ENCODE measurements at regions not wholly inside any gene's neighbourhood (a gene's known extent, or its start where the extent isn't known, plus 50 kb on each side); places are given as distances from the start of the nearest gene placed in this dataset.

DNA sequence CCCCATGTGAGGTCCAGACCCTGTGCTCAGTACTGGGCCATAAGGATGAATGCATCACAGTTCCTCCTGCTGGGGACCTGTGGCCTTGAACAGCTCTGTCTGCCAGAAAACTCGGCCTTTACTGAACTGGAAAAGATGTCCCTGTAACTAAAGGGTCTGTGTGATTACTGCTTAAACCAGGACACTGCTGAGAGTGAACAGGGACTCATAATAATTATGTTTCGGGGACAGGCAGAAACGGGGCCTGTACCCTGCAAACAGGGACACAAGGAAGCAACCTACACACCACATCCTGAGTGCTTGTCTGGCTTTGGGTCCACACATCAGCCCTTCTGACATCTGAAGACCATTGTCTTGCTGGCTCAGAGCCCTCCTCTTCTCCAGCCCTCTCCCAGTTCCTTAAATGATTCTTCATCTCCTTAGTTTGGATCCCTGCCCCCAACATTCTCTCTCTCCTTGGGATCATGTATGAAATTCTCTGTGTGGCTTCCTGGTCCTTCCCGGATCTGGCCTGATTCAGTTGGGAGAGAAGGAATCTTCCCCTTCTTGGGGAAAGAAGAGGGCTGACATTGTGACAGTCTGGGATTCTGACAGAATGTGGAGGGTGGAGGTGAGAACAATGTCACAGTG lies 248.0 kb downstream of the MYCN start:
- TF ChIP-seq, protein P1, sequence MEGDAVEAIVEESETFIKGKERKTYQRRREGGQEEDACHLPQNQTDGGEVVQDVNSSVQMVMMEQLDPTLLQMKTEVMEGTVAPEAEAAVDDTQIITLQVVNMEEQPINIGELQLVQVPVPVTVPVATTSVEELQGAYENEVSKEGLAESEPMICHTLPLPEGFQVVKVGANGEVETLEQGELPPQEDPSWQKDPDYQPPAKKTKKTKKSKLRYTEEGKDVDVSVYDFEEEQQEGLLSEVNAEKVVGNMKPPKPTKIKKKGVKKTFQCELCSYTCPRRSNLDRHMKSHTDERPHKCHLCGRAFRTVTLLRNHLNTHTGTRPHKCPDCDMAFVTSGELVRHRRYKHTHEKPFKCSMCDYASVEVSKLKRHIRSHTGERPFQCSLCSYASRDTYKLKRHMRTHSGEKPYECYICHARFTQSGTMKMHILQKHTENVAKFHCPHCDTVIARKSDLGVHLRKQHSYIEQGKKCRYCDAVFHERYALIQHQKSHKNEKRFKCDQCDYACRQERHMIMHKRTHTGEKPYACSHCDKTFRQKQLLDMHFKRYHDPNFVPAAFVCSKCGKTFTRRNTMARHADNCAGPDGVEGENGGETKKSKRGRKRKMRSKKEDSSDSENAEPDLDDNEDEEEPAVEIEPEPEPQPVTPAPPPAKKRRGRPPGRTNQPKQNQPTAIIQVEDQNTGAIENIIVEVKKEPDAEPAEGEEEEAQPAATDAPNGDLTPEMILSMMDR (IDR thresholded peaks at IDR 0.05; ENCODE audit: insufficient read depth, low read depth, low read length) = no peak
- no peak overlapping the region for H3K4me3 ChIP-seq (ENCODE audit: low read depth, low read length)
- no peak for DNase-seq (ENCODE audit: low read depth)

DNA sequence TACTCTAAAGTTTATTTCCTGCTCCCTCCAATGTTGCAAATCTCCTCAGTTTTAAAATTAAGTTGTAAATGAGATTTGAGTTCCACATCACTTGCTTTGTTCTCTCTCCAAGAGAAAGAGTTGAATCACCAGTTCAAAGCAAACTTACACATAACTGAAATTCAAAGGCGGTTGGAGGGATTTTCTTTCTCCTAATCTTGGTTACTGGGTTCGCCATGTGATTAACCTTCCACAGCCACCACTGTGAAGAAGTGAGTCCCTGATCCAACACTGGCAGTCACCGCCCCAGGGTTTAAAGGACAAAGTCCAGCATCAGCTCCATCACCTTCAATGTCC lies 247.1 kb downstream of the MYCN start:
- DNase-seq (ENCODE audit: low read depth) = no peak
- TF ChIP-seq, protein P1 (IDR thresholded peaks at IDR 0.05; ENCODE audit: insufficient read depth, low read depth, low read length) = no peak
- no peak overlapping the region for H3K4me3 ChIP-seq (ENCODE audit: low read depth, low read length)

DNA sequence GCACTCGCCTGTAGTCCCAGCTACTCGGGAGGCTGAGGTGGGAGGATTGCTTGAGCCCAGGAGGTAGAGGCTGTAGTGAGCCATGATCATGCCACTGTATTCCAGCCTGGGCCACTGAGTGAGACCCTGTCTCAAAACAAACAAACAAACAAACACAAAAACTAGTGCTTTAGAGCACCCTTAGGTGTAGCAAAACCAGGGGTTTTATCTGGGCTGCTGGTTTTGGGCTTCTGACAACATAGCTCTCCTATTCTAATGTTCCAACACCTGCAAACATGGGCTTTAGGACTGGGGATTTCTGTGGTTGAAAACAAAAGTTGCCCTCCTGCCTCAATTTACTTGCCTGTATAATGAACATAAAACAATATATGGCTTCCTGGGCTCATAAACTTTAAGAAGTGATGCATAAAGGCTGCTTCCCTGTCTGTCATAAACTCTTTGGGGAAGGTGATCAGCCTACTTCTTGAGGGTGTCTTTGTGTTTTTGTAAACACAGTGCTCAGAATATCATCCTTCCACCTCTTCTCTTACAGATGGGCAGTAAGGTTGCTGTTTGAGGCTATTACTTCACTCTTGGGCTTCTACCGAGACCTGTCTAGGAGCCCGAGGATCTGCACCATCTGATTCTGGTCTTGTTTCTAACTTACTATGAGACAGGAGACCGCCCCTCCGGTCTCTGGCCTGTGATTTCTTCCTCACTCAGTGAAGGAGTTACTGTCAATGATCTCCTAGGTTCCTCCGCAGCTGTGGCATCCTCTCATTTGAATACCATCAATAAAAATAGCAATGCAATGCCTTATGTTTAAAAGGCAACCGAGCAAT lies 246.5 kb downstream of the MYCN start:
- no peak for DNase-seq (ENCODE audit: low read depth)
- TF ChIP-seq, protein P1 (IDR thresholded peaks at IDR 0.05; ENCODE audit: insufficient read depth, low read depth, low read length) = no peak
- no peak overlapping the region for H3K4me3 ChIP-seq (ENCODE audit: low read depth, low read length)

DNA sequence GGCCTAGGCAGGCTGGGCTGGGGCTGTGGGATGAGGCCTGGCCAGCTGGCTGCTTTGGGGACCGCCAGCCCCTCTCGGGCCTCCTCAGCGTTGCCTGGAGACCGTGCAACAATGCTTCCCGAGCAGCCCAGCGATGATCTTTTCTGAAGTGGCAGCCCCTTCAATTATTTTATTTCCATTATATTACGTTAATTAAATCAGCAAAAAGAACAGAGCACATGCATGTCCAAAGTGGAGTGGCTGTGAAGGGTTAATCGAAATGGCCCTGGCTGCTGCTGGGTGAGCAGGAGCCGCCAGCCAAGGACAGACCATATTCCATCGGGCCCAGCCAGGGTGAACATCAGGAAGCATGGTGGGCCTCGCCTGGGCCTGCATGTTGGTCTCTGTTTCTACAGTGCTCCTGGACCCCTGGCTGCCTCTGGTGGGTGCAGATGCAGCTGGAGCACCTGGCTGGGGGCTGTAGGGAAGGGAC lies 245.5 kb downstream of the MYCN start:
- DNase-seq (ENCODE audit: low read depth) = no peak
- H3K4me3 ChIP-seq (ENCODE audit: low read depth, low read length) = no peak overlapping the region
- TF ChIP-seq, protein P1 (IDR thresholded peaks at IDR 0.05; ENCODE audit: insufficient read depth, low read depth, low read length) = no peak

DNA sequence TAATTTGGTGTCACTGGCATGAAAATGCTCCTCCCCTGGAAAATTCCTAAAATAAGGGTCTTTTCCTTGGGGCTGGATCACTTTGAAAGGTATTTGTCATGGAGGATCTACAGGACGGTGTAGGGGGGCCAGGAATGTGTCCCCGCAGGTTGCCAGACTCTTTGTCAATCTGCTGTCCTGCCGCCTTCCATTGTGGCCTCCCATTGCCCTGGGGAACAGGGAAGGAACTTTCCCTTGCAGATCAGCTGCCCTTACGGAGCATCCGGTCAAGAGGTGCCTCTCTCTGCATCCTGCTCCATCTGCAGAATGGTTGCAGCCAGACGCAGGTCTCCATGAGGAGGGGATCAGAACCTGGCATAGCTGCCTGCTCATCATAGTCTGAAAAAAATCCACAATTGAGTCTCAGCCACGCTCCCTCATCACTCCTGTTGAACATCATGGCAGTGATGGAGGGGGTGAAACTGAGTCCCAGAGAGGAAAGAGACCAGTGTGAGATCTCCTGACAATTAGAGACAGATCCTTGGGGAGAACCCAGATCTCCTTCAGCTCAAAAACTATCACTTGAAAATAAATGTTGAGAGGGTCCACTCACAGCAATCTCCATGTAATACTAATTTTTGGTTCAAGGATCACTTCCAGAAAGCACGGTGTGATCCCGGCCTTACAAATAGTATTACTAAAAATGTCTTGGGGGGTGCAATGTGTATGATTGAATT lies 244.8 kb downstream of the MYCN start:
- TF ChIP-seq, protein P1 (IDR thresholded peaks at IDR 0.05; ENCODE audit: insufficient read depth, low read depth, low read length) = no peak
- H3K4me3 ChIP-seq (ENCODE audit: low read depth, low read length) = no peak overlapping the region
- no peak for DNase-seq (ENCODE audit: low read depth)

DNA sequence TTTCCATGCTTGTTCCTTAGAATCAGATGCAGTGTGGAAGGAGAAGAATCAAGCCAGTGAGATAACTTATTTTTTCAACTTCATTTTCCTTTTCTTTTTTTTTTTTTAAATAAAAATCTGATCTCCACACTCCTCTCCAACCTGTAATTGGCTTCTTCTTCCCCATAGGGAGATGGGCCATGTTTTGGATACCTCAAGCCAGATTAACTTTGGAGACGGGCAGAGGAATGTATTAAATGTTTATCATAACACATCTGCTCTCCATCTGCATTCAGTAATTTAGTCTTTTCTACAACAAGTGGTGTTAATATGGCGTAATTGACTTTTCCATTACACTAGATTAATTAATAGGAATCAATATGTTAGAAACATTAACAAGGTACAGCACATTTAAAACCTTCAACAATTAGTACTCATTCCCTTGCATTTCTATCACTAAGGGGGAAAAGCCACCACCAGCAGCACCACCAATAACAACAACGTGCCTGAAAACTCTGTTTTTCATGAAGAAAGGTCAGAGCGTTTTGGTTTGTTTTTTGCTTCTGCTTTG lies 244.1 kb downstream of the MYCN start:
- DNase-seq (ENCODE audit: low read depth) = no peak
- TF ChIP-seq, protein P1 (IDR thresholded peaks at IDR 0.05; ENCODE audit: insufficient read depth, low read depth, low read length) = no peak
- H3K4me3 ChIP-seq (ENCODE audit: low read depth, low read length) = no peak overlapping the region
